Fibroblast of lung (primary cell): ENCODE measurements at regions not wholly inside any gene's neighbourhood (a gene's known extent, or its start where the extent isn't known, plus 50 kb on each side); places are given as distances from the start of the nearest gene placed in this dataset.

Experiments used
- DNase-seq, 2 donors: peaks; one replicate each; pipeline versions ENCODE4 v3.0.0 to v3.0.0-alpha.2; 2010; ENCODE audit warnings: low read depth in 2 of 2
- H2AFZ ChIP-seq: 2 replicates; pipeline ENCODE4 v1.5.1; 2012; ENCODE audit warnings: low read length, control low read depth, inconsistent platforms
- H3K27ac ChIP-seq: 2 replicates; pipeline ENCODE4 v1.5.1; 2011; ENCODE audit warnings: low read length, control low read depth; ENCODE audit not compliant: insufficient read depth
- H3K27me3 ChIP-seq: 2 replicates; pipeline ENCODE4 v1.5.1; 2011; ENCODE audit warnings: mild to moderate bottlenecking, low read length; ENCODE audit not compliant: control insufficient read depth, insufficient read depth
- H3K36me3 ChIP-seq: 2 replicates; pipeline ENCODE4 v1.5.1; 2011; ENCODE audit warnings: low read length; ENCODE audit not compliant: control insufficient read depth, insufficient read depth
- H3K4me1 ChIP-seq: 2 replicates; pipeline ENCODE4 v1.5.1; 2011; ENCODE audit warnings: low read length; ENCODE audit not compliant: control insufficient read depth, insufficient read depth; ENCODE audit errors: extremely low read depth
- H3K4me2 ChIP-seq: 2 replicates; pipeline ENCODE4 v1.5.1; 2011; ENCODE audit warnings: low read length, control low read depth; ENCODE audit not compliant: insufficient read depth; ENCODE audit errors: extremely low read depth
- H3K4me3 ChIP-seq, 4 experiments: fragments of 200-600 bp in 1 of 4; sonication (generic) in 1 of 4; replicated peaks in 1 of 4; 2 replicates each; pipeline ENCODE4 v1.5.1; 2011 to 2016; ENCODE audit warnings: low read length in 4 of 4, low read depth in 3 of 4, mild to moderate bottlenecking in 3 of 4, control low read depth in 2 of 4, inconsistent platforms in 1 of 4, mixed read lengths in 1 of 4; ENCODE audit not compliant: insufficient read depth in 1 of 4; ENCODE audit errors: control extremely low read depth in 1 of 4
- H3K79me2 ChIP-seq: 2 replicates; pipeline ENCODE4 v1.5.1; 2012; ENCODE audit warnings: mild to moderate bottlenecking, low read length, inconsistent platforms; ENCODE audit not compliant: control insufficient read depth, insufficient read depth
- H3K9ac ChIP-seq: 2 replicates; pipeline ENCODE4 v1.5.1; 2011; ENCODE audit warnings: mild to moderate bottlenecking, low read length, control low read depth; ENCODE audit not compliant: insufficient read depth
- H3K9me3 ChIP-seq: 2 replicates; pipeline ENCODE4 v1.5.1; 2012; ENCODE audit warnings: low read depth, low read length; ENCODE audit not compliant: control insufficient read depth, insufficient read depth
- H4K20me1 ChIP-seq: 2 replicates; pipeline ENCODE4 v1.5.1; 2011; ENCODE audit warnings: low read length; ENCODE audit not compliant: control insufficient read depth, insufficient read depth; ENCODE audit errors: extremely low read depth
- CTCF ChIP-seq, 2 donors: IDR thresholded peaks in 1 of 2; conservative IDR thresholded peaks in 1 of 2; 1 replicate in 1 of 2; 2 replicates in 1 of 2; pipeline ENCODE4 v1.5.1; 2011 to 2012; ENCODE audit warnings: low read length in 2 of 2, control low read depth in 1 of 2, inconsistent platforms in 1 of 2, low read depth in 1 of 2, mild to moderate bottlenecking in 1 of 2
- EZH2 ChIP-seq: IDR thresholded peaks from 2 replicates; pipeline ENCODE4 v1.5.1; 2012; ENCODE audit warnings: low read length, control low read depth, mild to moderate bottlenecking; ENCODE audit errors: missing control alignments

- DNase-seq: no peak
- Histone ChIP-seq H3K27me3 (no peaks in the 10 kb centered on the region), H3K4me3 (no peak overlapping the region), H3K4me1 (no peaks in the 10 kb centered on the region), H3K79me2 (no peaks in the 10 kb centered on the region), H3K9ac (no peak overlapping the region), H3K9me3 (no peaks in the 10 kb centered on the region), H2AFZ (no peak overlapping the region), H4K20me1 (no peaks in the 10 kb centered on the region), H3K36me3 (no peaks in the 10 kb centered on the region), H3K27ac (no peak overlapping the region), H3K4me2 (no peak overlapping the region)
- no peak for TF ChIP-seq CTCF (conservative IDR thresholded peaks at IDR 0.05 in 1 of 2, IDR thresholded peaks at IDR 0.05 in 1 of 2; ENCODE audit: low read depth in 1 of 2, low read length in 2 of 2)
- no peak for TF ChIP-seq EZH2
Observed at GRCh38 chr13:28603043-28603664, 55.8 kb upstream of the POMP start.

GRCh38 chr13:28602580-28602979, 56.4 kb upstream of the POMP start:
- Histone ChIP-seq H3K79me2 (no peaks in the 10 kb centered on the region), H3K4me2 (no peak overlapping the region), H3K27me3 (no peaks in the 10 kb centered on the region), H3K4me3 (no peak overlapping the region), H3K4me1 (no peaks in the 10 kb centered on the region), H4K20me1 (no peaks in the 10 kb centered on the region), H3K36me3 (no peaks in the 10 kb centered on the region), H3K9ac (no peak overlapping the region), H3K27ac (no peak overlapping the region), H2AFZ (no peak overlapping the region), H3K9me3 (no peaks in the 10 kb centered on the region)
- no peak for DNase-seq
- TF ChIP-seq CTCF (conservative IDR thresholded peaks at IDR 0.05 in 1 of 2, IDR thresholded peaks at IDR 0.05 in 1 of 2; ENCODE audit: low read depth in 1 of 2, low read length in 2 of 2): no peak
- TF ChIP-seq EZH2: no peak

GRCh38 chr13:28601581-28601980, 57.3 kb upstream of the POMP start:
- Histone ChIP-seq H3K4me1 (no peaks in the 10 kb centered on the region), H3K27ac (no peak overlapping the region), H3K27me3 (no peaks in the 10 kb centered on the region), H3K4me2 (no peak overlapping the region), H4K20me1 (no peaks in the 10 kb centered on the region), H3K36me3 (no peaks in the 10 kb centered on the region), H2AFZ (no peak overlapping the region), H3K9me3 (no peaks in the 10 kb centered on the region), H3K79me2 (no peaks in the 10 kb centered on the region), H3K9ac (no peak overlapping the region), H3K4me3 (no peak overlapping the region)
- TF ChIP-seq CTCF (conservative IDR thresholded peaks at IDR 0.05 in 1 of 2, IDR thresholded peaks at IDR 0.05 in 1 of 2; ENCODE audit: low read depth in 1 of 2, low read length in 2 of 2) (no peak), EZH2 (no peak)
- DNase-seq: no peak
